AG10803 (cell line): ENCODE measurements at regions not wholly inside any gene's neighbourhood (a gene's known extent, or its start where the extent isn't known, plus 50 kb on each side); places are given as distances from the start of the nearest gene placed in this dataset.
A peak's percentile ranks its signal among the peaks of the same experiment; 100 is the strongest.

Experiments
- DNase-seq: peaks from one replicate; pipeline ENCODE4 v3.0.0; 2010; ENCODE audit warnings: low read depth
- H3K4me3 ChIP-seq: 2 replicates; pipeline ENCODE4 v1.5.1; 2011; ENCODE audit warnings: mild to moderate bottlenecking, low read length, control low read depth
- TF ChIP-seq, protein P1 (sequence below): conservative IDR thresholded peaks from 2 replicates; pipeline ENCODE4 v1.5.1; 2011; ENCODE audit warnings: mild to moderate bottlenecking, low read length, control low read depth, inconsistent platforms

DNA sequence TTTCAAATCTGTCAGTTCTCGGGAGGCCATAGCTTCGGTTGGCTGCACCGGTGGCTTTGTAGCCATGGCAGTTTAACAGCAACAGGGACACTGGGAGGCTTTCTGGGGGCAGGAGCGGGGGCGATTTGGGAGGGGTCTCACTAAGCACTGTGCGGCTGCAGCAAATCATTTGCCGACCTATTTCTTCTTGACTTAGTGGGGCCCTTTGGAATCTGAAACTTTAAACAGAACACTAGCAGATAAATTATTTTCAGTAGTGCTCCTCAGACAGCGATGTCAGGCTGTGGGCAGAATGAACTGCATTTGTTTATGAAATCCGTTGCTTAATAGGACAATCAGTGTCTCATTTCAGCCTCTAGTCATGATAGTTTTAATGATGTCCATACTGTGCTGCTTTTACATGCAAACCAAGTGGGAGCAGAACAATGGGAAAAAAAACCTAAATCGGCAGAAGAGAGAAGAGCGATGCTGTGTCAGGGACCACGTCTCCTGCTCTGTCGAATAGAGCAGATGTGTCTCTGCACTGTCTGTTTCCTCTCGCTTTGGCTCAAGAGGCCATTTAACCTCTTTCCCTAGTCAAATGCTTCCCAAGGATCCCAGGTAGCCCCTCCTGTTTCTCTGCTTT lies 211.9 kb downstream of the OLFM4 start:
- DNase-seq: no peak
- TF ChIP-seq, protein P1, sequence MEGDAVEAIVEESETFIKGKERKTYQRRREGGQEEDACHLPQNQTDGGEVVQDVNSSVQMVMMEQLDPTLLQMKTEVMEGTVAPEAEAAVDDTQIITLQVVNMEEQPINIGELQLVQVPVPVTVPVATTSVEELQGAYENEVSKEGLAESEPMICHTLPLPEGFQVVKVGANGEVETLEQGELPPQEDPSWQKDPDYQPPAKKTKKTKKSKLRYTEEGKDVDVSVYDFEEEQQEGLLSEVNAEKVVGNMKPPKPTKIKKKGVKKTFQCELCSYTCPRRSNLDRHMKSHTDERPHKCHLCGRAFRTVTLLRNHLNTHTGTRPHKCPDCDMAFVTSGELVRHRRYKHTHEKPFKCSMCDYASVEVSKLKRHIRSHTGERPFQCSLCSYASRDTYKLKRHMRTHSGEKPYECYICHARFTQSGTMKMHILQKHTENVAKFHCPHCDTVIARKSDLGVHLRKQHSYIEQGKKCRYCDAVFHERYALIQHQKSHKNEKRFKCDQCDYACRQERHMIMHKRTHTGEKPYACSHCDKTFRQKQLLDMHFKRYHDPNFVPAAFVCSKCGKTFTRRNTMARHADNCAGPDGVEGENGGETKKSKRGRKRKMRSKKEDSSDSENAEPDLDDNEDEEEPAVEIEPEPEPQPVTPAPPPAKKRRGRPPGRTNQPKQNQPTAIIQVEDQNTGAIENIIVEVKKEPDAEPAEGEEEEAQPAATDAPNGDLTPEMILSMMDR: no peak
- H3K4me3 ChIP-seq: no peak overlapping the region

DNA sequence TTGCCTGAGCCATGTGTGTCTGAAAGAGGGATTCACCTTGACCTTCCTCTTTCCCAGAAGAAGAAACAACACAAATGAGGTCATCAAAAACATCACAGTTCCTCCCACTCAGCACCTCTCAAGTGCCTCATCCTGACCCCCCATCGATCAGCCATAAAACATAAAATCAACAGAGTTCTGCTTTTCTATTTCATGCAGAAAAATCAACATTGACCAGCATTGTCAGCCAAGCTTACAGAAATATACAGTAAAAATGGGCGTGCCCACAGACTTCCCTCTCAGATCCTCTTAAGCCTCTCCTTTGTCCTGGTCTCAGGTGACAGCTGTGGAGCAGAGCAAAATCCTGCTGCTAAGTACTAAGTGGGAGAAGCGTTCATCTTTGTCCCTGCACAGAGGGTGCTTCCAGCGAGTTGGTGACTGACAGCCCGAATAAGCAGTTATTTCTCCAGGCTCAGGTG lies 213.3 kb downstream of the OLFM4 start:
- H3K4me3 ChIP-seq: no peak overlapping the region
- DNase-seq: no peak
- TF ChIP-seq, protein P1: no peak

DNA sequence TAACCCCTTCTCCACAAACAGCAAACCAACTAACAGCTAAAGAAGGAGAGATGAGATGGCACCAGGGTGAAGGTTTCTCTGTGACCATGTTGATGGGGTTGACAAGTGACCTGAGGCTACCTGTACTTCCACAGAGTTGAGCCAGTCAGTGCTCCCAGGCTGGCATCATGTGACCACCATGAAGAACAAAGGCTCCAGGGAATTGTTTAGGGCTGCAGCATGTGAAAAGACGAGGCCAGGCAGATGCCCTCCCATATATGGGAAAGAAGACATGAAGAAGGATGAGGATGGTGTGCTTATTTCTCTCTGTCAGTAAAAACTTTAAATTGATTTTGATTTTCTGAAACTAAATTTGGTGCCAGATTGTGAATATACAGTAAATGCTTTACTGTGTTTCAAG lies 220.6 kb downstream of the OLFM4 start:
- TF ChIP-seq, protein P1: no peak
- DNase-seq: no peak
- no peak overlapping the region for H3K4me3 ChIP-seq

DNA sequence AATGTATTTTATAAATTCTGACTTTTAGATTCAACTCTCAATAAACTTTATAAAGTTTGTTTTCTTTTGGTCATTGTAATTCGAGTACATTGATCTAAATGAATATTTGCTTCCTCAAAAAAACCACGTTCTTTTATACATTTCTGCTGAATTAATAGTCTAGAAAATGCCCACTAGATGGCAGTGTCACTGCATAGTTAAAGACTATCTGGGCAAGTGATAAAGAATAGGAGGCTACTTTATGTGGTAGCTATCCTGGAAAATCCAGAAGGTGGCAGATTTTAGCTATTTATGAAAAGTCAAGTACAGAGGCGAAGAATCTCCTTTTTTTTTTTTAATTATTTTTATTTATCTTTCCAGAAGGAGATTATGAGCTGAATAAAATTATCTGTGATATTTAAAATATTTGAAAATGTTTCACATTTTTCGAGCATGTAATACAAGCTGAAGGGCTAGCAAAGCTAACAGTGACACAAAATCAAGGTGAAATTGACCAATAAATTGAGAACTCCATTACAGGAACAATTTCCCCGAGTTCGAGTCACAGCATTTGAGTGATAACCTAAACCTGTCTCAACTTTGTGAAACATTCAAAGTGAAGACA lies 221.8 kb downstream of the OLFM4 start:
- no peak overlapping the region for H3K4me3 ChIP-seq
- TF ChIP-seq, protein P1: peak; percentile 82
- DNase-seq: peak; percentile 75

DNA sequence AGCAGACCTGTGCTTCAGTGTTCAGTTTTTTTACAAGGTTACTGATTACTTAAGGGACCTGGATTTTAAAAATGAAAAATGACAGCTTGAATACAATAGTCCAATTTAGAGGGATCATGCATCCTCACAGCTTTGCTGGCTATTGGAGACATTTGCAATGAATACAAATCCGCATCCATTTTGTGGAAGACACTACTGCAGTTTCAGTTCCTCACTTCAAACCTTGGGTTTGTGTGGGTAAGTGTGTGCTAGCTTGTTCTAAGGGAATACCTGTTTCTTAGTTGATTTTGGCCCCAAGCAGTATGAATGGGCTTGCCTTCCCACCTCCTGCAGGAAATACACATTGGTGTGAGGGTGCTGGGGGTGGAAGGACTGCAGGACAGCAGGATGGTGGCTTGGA lies 222.4 kb downstream of the OLFM4 start:
- TF ChIP-seq, protein P1: no peak
- no peak for DNase-seq
- no peak overlapping the region for H3K4me3 ChIP-seq

DNA sequence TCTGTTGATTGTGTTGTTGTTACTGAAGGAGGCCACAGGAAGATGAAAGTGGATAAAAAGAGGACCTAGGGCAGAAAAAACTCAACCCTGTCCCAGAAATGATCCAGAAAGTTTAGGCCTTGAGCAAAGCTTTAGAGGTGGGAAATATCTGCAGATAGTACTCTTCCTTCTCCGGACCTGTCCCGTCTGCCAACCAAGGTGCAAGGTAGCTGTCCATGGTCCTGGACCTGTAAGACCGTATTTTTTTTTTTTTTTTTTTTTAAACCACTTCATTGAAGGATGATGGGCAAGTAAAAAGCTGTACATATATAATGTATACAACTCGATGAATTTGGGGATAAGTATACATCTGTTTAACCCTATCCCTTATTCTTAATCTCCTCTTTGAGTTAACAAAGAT lies 225.9 kb downstream of the OLFM4 start:
- no peak overlapping the region for H3K4me3 ChIP-seq
- TF ChIP-seq, protein P1: no peak
- DNase-seq: no peak

DNA sequence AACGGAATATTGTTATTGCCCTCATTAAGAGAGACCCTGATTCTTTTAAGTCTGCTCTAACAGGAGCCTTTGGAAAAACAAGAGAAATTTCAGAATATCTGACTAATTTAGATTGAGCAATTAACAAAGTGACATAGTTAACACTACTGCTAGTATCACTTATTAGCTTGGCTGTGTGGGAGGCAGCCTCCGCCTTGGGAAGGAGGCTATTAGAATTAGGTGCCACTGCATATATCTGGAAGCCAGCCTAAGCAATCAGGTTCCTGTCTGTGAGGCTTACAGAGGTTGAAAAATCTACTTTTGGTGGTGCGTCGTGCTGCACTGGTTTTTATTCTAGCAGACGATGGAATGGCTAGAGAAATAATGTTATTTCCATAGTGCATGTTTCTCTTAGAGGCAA lies 227.2 kb downstream of the OLFM4 start:
- TF ChIP-seq, protein P1: no peak
- DNase-seq: no peak
- no peak overlapping the region for H3K4me3 ChIP-seq
